Nephron (organoid): ENCODE measurements at regions not wholly inside any gene's neighbourhood (a gene's known extent, or its start where the extent isn't known, plus 50 kb on each side); places are given as distances from the start of the nearest gene placed in this dataset.
A peak's percentile ranks its signal among the peaks of the same experiment; 100 is the strongest.

ENCODE experiments used
- H3K27ac Mint-ChIP-seq, 3 experiments: 2 replicates each; pipeline ENCODE4 v1.8.0; 2020; ENCODE audit warnings: mixed read lengths in 3 of 3, mild to moderate bottlenecking in 2 of 3, moderate library complexity in 1 of 3
- H3K27me3 Mint-ChIP-seq: 2 replicates; pipeline ENCODE4 v1.8.0; 2021; ENCODE audit warnings: low read depth, mild to moderate bottlenecking, moderate library complexity, mixed read lengths
- H3K36me3 Mint-ChIP-seq: 2 replicates; pipeline ENCODE4 v1.8.0; 2020; ENCODE audit warnings: low read depth, mixed read lengths
- H3K4me1 Mint-ChIP-seq: 2 replicates; pipeline ENCODE4 v1.8.0; 2020; ENCODE audit warnings: mixed read lengths
- H3K4me3 Mint-ChIP-seq, 3 experiments: 2 replicates each; pipeline ENCODE4 v1.8.0; 2020; ENCODE audit warnings: mild to moderate bottlenecking in 3 of 3, mixed read lengths in 3 of 3, moderate library complexity in 2 of 3
- H3K9me3 Mint-ChIP-seq: 2 replicates; pipeline ENCODE4 v1.8.0; 2020; ENCODE audit warnings: mixed read lengths
- TF ChIP-seq, protein P1 (sequence below), 3 experiments: fragments of 200-600 bp; sonication (generic); IDR thresholded peaks; one replicate each; pipeline ENCODE4 v1.5.0; 2021; ENCODE audit warnings: antibody characterized with exemption in 3 of 3; ENCODE audit not compliant: unreplicated experiment in 3 of 3

DNA sequence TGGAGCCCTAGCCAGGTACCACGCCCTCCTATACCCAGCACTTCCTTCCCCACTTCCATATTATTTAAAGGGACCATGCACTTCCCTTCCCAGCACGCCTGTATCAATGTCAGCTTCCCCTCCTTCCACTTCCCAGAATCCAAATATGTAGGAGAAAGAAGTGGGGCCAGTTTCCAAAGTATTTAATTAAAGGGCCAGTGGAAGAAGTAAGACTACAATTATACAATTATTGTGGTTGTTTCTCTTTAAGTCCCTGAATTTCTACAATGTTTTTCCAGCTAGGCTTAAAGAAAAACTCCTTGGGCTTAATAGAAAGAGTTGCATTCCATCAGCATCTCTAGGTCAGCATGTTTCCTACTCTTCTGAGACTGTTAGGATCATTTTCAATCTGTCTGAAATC, 515.8 kb downstream of the PREX1 start:
- H3K27me3 Mint-ChIP-seq = peaks cover 8% of the 10 kb centered on the region
- no peak overlapping the region for H3K4me3 Mint-ChIP-seq
- TF ChIP-seq, protein P1, sequence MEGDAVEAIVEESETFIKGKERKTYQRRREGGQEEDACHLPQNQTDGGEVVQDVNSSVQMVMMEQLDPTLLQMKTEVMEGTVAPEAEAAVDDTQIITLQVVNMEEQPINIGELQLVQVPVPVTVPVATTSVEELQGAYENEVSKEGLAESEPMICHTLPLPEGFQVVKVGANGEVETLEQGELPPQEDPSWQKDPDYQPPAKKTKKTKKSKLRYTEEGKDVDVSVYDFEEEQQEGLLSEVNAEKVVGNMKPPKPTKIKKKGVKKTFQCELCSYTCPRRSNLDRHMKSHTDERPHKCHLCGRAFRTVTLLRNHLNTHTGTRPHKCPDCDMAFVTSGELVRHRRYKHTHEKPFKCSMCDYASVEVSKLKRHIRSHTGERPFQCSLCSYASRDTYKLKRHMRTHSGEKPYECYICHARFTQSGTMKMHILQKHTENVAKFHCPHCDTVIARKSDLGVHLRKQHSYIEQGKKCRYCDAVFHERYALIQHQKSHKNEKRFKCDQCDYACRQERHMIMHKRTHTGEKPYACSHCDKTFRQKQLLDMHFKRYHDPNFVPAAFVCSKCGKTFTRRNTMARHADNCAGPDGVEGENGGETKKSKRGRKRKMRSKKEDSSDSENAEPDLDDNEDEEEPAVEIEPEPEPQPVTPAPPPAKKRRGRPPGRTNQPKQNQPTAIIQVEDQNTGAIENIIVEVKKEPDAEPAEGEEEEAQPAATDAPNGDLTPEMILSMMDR (IDR thresholded peaks at IDR 0.05; ENCODE audit: unreplicated experiment in 3 of 3) = no peak
- H3K4me1 Mint-ChIP-seq = peaks cover 34% of the 10 kb centered on the region
- no peaks in the 10 kb centered on the region for H3K9me3 Mint-ChIP-seq
- H3K27ac Mint-ChIP-seq = peak overlapping the region in 2 of 3 experiments; percentile 62 to 67
- H3K36me3 Mint-ChIP-seq = peaks cover 3% of the 10 kb centered on the region

DNA sequence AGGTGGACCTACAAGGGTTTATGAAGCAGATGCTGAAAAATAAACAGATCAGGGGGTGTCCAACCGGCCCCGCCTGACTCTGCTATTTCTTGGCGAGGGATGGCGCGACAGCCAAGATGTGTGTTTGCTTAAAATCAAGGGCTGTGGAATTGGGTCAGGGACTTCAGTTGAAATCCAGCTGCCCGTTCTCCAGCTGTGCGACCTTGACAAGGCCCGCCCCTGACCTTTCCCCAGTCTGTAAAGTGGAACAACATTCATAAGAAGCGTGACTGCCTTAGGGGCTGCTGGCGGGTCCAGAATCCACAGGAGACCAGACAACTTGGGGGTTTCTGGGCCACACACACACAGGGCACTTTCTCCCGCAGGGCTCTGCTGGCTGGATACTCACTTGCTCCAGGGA, 517.5 kb downstream of the PREX1 start:
- Mint-ChIP-seq H3K4me1 (peaks cover 34% of the 10 kb centered on the region), H3K4me3 (no peak overlapping the region)

DNA sequence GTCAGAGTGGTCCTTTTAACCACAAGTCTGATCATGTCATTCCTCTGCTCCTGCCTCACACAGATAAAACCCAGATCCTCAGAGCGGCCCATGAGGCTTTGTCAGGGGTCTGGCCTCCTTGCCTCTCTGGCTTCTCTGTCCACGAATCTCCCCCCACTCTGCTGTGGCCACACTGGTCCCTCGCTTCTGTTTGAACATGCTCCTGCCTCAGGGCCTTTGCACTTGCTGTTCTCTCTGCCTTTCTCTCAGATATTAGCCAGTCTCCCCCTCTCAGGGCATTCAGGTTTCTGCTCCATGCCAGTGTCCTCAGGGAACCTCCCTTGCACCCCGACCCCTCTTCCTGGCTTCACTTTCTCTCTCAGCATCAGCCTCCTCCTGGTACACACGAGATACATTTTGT, 518.5 kb downstream of the PREX1 start:
- TF ChIP-seq, protein P1 (IDR thresholded peaks at IDR 0.05; ENCODE audit: unreplicated experiment in 3 of 3) = no peak
- peaks cover 3% of the 10 kb centered on the region for H3K36me3 Mint-ChIP-seq
- no peak overlapping the region for H3K4me3 Mint-ChIP-seq
- H3K27ac Mint-ChIP-seq = peak overlapping the region in 2 of 3 experiments; percentile 33 to 67
- H3K27me3 Mint-ChIP-seq = peaks cover 4% of the 10 kb centered on the region
- H3K9me3 Mint-ChIP-seq = no peaks in the 10 kb centered on the region
- peaks cover 32% of the 10 kb centered on the region for H3K4me1 Mint-ChIP-seq

More for the DNA sequence above, 517.5 kb downstream of the PREX1 start:
- Mint-ChIP-seq H3K36me3 (peaks cover 3% of the 10 kb centered on the region), H3K27me3 (peaks cover 8% of the 10 kb centered on the region), H3K27ac (no peak overlapping the region), H3K9me3 (no peaks in the 10 kb centered on the region)
- TF ChIP-seq, protein P1 (IDR thresholded peaks at IDR 0.05; ENCODE audit: unreplicated experiment in 3 of 3) = no peak

DNA sequence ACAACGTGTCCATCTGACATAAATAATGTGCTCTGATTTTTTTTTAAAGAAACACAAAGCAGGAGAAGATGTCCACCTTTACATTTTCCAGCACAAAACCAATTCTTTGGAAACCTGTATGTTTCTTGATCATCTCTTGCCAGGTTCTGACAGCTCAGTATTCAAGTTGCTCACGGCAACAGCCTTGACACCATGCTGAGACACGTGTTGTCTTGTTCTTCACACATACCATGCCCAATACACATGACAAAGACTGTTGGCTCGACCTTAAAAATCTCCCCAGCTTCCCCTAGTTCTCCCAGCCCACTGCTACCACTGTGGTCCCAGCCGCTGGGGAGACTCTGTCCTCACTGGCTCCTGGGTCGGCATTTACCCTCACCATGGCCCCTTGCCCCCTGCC, 518.9 kb downstream of the PREX1 start:
- Mint-ChIP-seq H3K9me3 (no peaks in the 10 kb centered on the region), H3K4me1 (peaks cover 28% of the 10 kb centered on the region), H3K27me3 (peaks cover 4% of the 10 kb centered on the region), H3K36me3 (peaks cover 3% of the 10 kb centered on the region), H3K27ac (peak overlapping the region in 1 of 3 experiments; percentile 67), H3K4me3 (no peak overlapping the region)
- TF ChIP-seq, protein P1 (IDR thresholded peaks at IDR 0.05; ENCODE audit: unreplicated experiment in 3 of 3) = no peak

DNA sequence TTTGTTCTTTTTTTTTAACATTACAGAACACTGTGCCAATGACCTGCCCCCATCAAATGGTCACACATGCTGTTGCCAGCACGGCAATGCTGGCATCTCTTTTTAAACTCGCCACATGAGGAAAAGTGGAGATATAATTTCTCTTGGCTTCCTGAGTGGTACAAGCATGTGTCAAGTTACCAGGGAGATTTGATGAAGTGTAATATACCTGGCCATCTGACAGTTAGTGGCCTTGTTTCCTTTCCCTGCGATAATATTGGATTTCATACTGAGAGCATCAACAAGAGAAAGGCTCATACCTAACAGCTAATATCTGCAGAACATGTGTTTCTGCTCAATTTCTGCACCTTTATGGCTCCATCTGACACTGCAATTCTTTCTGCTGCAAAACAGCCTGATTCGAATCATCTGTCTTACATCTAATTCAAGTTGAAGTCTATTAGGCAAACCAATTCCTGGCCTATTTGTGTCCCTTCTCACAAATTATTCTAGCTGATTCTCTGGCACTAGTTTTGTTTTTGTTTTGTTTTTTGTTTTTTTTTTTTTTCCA, 519.5 kb downstream of the PREX1 start:
- peak overlapping the region in 1 of 3 experiments; percentile 41 for H3K27ac Mint-ChIP-seq
- H3K27me3 Mint-ChIP-seq = peaks cover 4% of the 10 kb centered on the region
- no peak overlapping the region for H3K4me3 Mint-ChIP-seq
- TF ChIP-seq, protein P1 (IDR thresholded peaks at IDR 0.05; ENCODE audit: unreplicated experiment in 3 of 3) = no peak
- no peaks in the 10 kb centered on the region for H3K9me3 Mint-ChIP-seq
- peaks cover 3% of the 10 kb centered on the region for H3K36me3 Mint-ChIP-seq
- H3K4me1 Mint-ChIP-seq = peaks cover 28% of the 10 kb centered on the region

DNA sequence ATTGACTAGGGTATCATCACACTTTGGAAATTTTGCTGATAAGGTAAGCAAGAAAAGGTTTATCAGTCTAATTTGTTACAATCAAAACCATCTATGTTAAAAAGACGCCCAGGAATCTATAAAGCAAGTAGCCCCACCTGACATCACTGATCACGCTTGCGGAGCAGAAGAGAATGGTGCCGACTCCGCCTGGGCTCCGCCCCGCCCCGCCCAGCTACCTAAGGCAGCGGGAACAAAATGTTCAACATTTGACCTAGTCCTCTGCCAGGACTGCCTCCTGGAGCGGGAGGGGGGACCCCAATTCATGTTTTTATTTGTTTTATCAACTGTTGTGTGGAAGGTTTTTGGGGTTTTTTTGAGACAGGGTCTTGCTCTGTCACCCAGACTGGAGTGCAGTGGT, 520.5 kb downstream of the PREX1 start:
- peaks cover 27% of the 10 kb centered on the region for H3K4me1 Mint-ChIP-seq
- TF ChIP-seq, protein P1 (IDR thresholded peaks at IDR 0.05; ENCODE audit: unreplicated experiment in 3 of 3) = no peak
- H3K4me3 Mint-ChIP-seq = no peak overlapping the region

More for the DNA sequence above, 520.5 kb downstream of the PREX1 start:
- Mint-ChIP-seq H3K36me3 (peaks cover 3% of the 10 kb centered on the region), H3K9me3 (no peaks in the 10 kb centered on the region), H3K27me3 (peaks cover 9% of the 10 kb centered on the region), H3K27ac (no peak overlapping the region)
